SW 1271 (cell line): ENCODE measurements at regions not wholly inside any gene's neighbourhood (a gene's known extent, or its start where the extent isn't known, plus 50 kb on each side); places are given as distances from the start of the nearest gene placed in this dataset.
"Not testable (repeated sequence)": the region's sequence is repeated elsewhere in the genome, so short reads cannot be mapped to it uniquely, and the experiment has no call there.

Experiments
- DNase-seq, 2 experiments: peaks; one replicate each; lab custom pipeline; 2025; lab: John Stamatoyannopoulos, UW

GRCh38 chr10:44745920-44746319 lies 165.2 kb upstream of the TMEM72 start:
- DNase-seq, result no peak

GRCh38 chr10:44747593-44748172 lies 163.5 kb upstream of the TMEM72 start:
- no peak for DNase-seq

GRCh38 chr10:44749151-44749550 lies 162.0 kb upstream of the TMEM72 start:
- DNase-seq, result no peak

- DNase-seq, result no peak
Observed at GRCh38 chr10:44752451-44753441, 158.4 kb upstream of the TMEM72 start.

GRCh38 chr10:44754355-44754754 lies 156.8 kb upstream of the TMEM72 start:
- DNase-seq, result not testable (repeated sequence)

GRCh38 chr10:44755481-44755880 lies 155.7 kb upstream of the TMEM72 start:
- DNase-seq, result no peak

- no peak for DNase-seq
Observed at GRCh38 chr10:44756216-44756615, 154.9 kb upstream of the TMEM72 start.

- no peak for DNase-seq
Observed at GRCh38 chr10:44757551-44758205, 153.5 kb upstream of the TMEM72 start.

GRCh38 chr10:44759122-44759521 lies 152.0 kb upstream of the TMEM72 start:
- no peak for DNase-seq

GRCh38 chr10:44760513-44760912 lies 150.6 kb upstream of the TMEM72 start:
- DNase-seq, result no peak

GRCh38 chr10:44761076-44761475 lies 150.1 kb upstream of the TMEM72 start:
- no peak for DNase-seq

GRCh38 chr10:44763331-44763730 lies 147.8 kb upstream of the TMEM72 start:
- no peak for DNase-seq

- DNase-seq, result no peak
Observed at GRCh38 chr10:44765299-44765698, 145.8 kb upstream of the TMEM72 start.

GRCh38 chr10:44766631-44767030 lies 144.5 kb upstream of the TMEM72 start:
- no peak for DNase-seq

GRCh38 chr10:44769450-44769849 lies 141.7 kb upstream of the TMEM72 start:
- DNase-seq, result no peak

GRCh38 chr10:44771233-44771995 lies 139.7 kb upstream of the TMEM72 start:
- no peak for DNase-seq

GRCh38 chr10:44773565-44773964 lies 137.6 kb upstream of the TMEM72 start:
- no peak for DNase-seq

- DNase-seq, result no peak
Observed at GRCh38 chr10:44774676-44775401, 136.3 kb upstream of the TMEM72 start.

GRCh38 chr10:44775402-44775741 lies 135.8 kb upstream of the TMEM72 start:
- DNase-seq, result no peak

- DNase-seq, result no peak
Observed at GRCh38 chr10:44776181-44776580, 135.0 kb upstream of the TMEM72 start.

- no peak for DNase-seq
Observed at GRCh38 chr10:44779511-44779910, 131.6 kb upstream of the TMEM72 start.

GRCh38 chr10:44780426-44780825 lies 130.7 kb upstream of the TMEM72 start:
- no peak for DNase-seq
